ENCODE measurements at regions not wholly inside any gene's neighbourhood (a gene's known extent, or its start where the extent isn't known, plus 50 kb on each side); places are given as distances from the start of the nearest gene placed in this dataset.
"Not testable (repeated sequence)": the region's sequence is repeated elsewhere in the genome, so short reads cannot be mapped to it uniquely, and the experiment has no call there.

GRCh38 chr22:16660989-16661388, 68.4 kb upstream of the CCT8L2 start:
- not testable (repeated sequence) for H3K36me3 ChIP-seq; H3K4me1 ChIP-seq; H3K4me3 ChIP-seq; H3K27me3 ChIP-seq; H3K27ac ChIP-seq; DNase-seq (ENCODE audit: low spot score in 2 of 2); H3K9me3 ChIP-seq
- 96% methylated on average over 4 of the region's 8 CpGs for WGBS

- not testable (repeated sequence) for H3K27ac ChIP-seq; H3K9me3 ChIP-seq; H3K4me1 ChIP-seq; H3K4me3 ChIP-seq; DNase-seq (ENCODE audit: low spot score in 2 of 2); H3K27me3 ChIP-seq; H3K36me3 ChIP-seq
- WGBS: 95% methylated on average over 13 of the region's 13 CpGs
Measured at GRCh38 chr22:16660570-16660969, 68.0 kb upstream of the CCT8L2 start.

GRCh38 chr22:16659273-16659834, 66.7 kb upstream of the CCT8L2 start:
- not testable (repeated sequence) for H3K36me3 ChIP-seq; H3K4me3 ChIP-seq; DNase-seq (ENCODE audit: low spot score in 2 of 2); H3K27ac ChIP-seq; H3K9me3 ChIP-seq; H3K4me1 ChIP-seq; H3K27me3 ChIP-seq
- 85% methylated on average over 8 of the region's 8 CpGs for WGBS

GRCh38 chr22:16658068-16658467, 65.5 kb upstream of the CCT8L2 start:
- no peak overlapping the region for H3K4me3 ChIP-seq
- H3K27me3 ChIP-seq: no peaks in the 10 kb centered on the region
- TF ChIP-seq POLR2AphosphoS5 (IDR thresholded peaks at IDR 0.05) (no peak), EP300 (IDR thresholded peaks at IDR 0.05) (no peak), POLR2A (IDR thresholded peaks at IDR 0.05) (no peak), CTCF (IDR thresholded peaks at IDR 0.05) (no peak)
- H3K36me3 ChIP-seq: no peaks in the 10 kb centered on the region
- peaks cover 5% of the 10 kb centered on the region for H3K9me3 ChIP-seq
- DNase-seq (ENCODE audit: low spot score in 2 of 2): no peak
- no peak overlapping the region for H3K27ac ChIP-seq
- no peaks in the 10 kb centered on the region for H3K4me1 ChIP-seq

GRCh38 chr22:16654882-16655281, 62.3 kb upstream of the CCT8L2 start:
- H3K4me3 ChIP-seq: no peak overlapping the region
- no peak for DNase-seq (ENCODE audit: low spot score in 2 of 2)
- H3K27me3 ChIP-seq: no peaks in the 10 kb centered on the region
- TF ChIP-seq EP300 (IDR thresholded peaks at IDR 0.05) (no peak), POLR2AphosphoS5 (IDR thresholded peaks at IDR 0.05) (no peak), POLR2A (IDR thresholded peaks at IDR 0.05) (no peak), CTCF (IDR thresholded peaks at IDR 0.05) (no peak)
- H3K27ac ChIP-seq: no peak overlapping the region
- no peaks in the 10 kb centered on the region for H3K4me1 ChIP-seq
- 82% methylated on average over 5 of the region's 5 CpGs for WGBS
- peaks cover 15% of the 10 kb centered on the region for H3K36me3 ChIP-seq
- H3K9me3 ChIP-seq: no peaks in the 10 kb centered on the region

GRCh38 chr22:16654336-16654735, 61.7 kb upstream of the CCT8L2 start:
- H3K9me3 ChIP-seq; H3K27me3 ChIP-seq; DNase-seq (ENCODE audit: low spot score in 2 of 2); H3K4me3 ChIP-seq; H3K4me1 ChIP-seq; H3K27ac ChIP-seq: not testable (repeated sequence)
- H3K36me3 ChIP-seq: peaks cover 17% of the 10 kb centered on the region
- 49% methylated on average over 2 of the region's 2 CpGs for WGBS

GRCh38 chr22:16653222-16653621, 60.6 kb upstream of the CCT8L2 start:
- H3K27me3 ChIP-seq; H3K4me1 ChIP-seq; H3K4me3 ChIP-seq; H3K27ac ChIP-seq; H3K9me3 ChIP-seq; DNase-seq (ENCODE audit: low spot score in 2 of 2): not testable (repeated sequence)
- WGBS: 84% methylated on average over 5 of the region's 7 CpGs
- H3K36me3 ChIP-seq: peaks cover 23% of the 10 kb centered on the region

GRCh38 chr22:16651217-16651616, 58.6 kb upstream of the CCT8L2 start:
- H3K36me3 ChIP-seq: peaks cover 23% of the 10 kb centered on the region
- H3K4me3 ChIP-seq: no peak overlapping the region
- WGBS: 79% methylated on average over 4 of the region's 4 CpGs
- TF ChIP-seq CTCF (IDR thresholded peaks at IDR 0.05) (no peak), EP300 (IDR thresholded peaks at IDR 0.05) (no peak), POLR2AphosphoS5 (IDR thresholded peaks at IDR 0.05) (no peak), POLR2A (IDR thresholded peaks at IDR 0.05) (no peak)
- no peak overlapping the region for H3K27ac ChIP-seq
- no peaks in the 10 kb centered on the region for H3K9me3 ChIP-seq
- no peak for DNase-seq (ENCODE audit: low spot score in 2 of 2)
- no peaks in the 10 kb centered on the region for H3K27me3 ChIP-seq
- H3K4me1 ChIP-seq: no peaks in the 10 kb centered on the region

Data from suprapubic skin (tissue), 4 donors.